Gastroesophageal sphincter (tissue), 4 donors: ENCODE measurements at regions not wholly inside any gene's neighbourhood (a gene's known extent, or its start where the extent isn't known, plus 50 kb on each side); places are given as distances from the start of the nearest gene placed in this dataset.
"Not testable (repeated sequence)": the region's sequence is repeated elsewhere in the genome, so short reads cannot be mapped to it uniquely, and the experiment has no call there.

Experiments
- ATAC-seq: fragments of 150-250 bp; one replicate; pipeline ENCODE4 v1.9.1; 2016; ENCODE audit warnings: mild to moderate bottlenecking, moderate library complexity
- H3K27ac ChIP-seq, 4 donors: fragments of 200-600 bp; sonication (generic) in 3 of 4; 1 replicate in 3 of 4; 2 replicates in 1 of 4; pipeline ENCODE4 v1.5.1; 2016 to 2019
- H3K27me3 ChIP-seq: fragments of 200-600 bp; sonication (generic); one replicate; pipeline ENCODE4 v1.5.1; 2019
- H3K36me3 ChIP-seq, 2 donors: fragments of 200-600 bp; sonication (generic); one replicate each; pipeline ENCODE4 v1.5.1; 2019; ENCODE audit warnings: control low read depth in 1 of 2
- H3K4me1 ChIP-seq, 3 donors: fragments of 200-600 bp; sonication (generic); 1 replicate in 2 of 3; 2 replicates in 1 of 3; pipeline ENCODE4 v1.5.1; 2016 to 2019; ENCODE audit warnings: control low read depth in 2 of 3
- H3K4me3 ChIP-seq, 2 donors: fragments of 200-600 bp; sonication (generic); one replicate each; pipeline ENCODE4 v1.5.1; 2019; ENCODE audit warnings: mild to moderate bottlenecking in 1 of 2, moderate library complexity in 1 of 2
- H3K9me3 ChIP-seq, 3 donors: fragments of 200-600 bp; sonication (generic); one replicate each; pipeline ENCODE4 v1.5.1; 2017 to 2019; ENCODE audit warnings: control low read depth in 2 of 3
- CTCF ChIP-seq, 4 experiments: fragments of 200-600 bp in 2 of 4; fragments of 450-650 bp in 2 of 4; sonication (generic) in 1 of 4; IDR thresholded peaks; one replicate each; pipeline ENCODE4 v1.5.1; 2017 to 2019; ENCODE audit warnings: antibody characterized with exemption in 4 of 4, mild to moderate bottlenecking in 2 of 4, moderate library complexity in 2 of 4
- EP300 ChIP-seq: sonication (generic); formaldehyde crosslinking; IDR thresholded peaks from one replicate; pipeline ENCODE4 v1.6.1; 2017; ENCODE audit warnings: antibody characterized with exemption, mild to moderate bottlenecking
- POLR2A ChIP-seq, 2 donors: fragments of 450-650 bp; IDR thresholded peaks; one replicate each; pipeline ENCODE4 v1.6.1; 2017; ENCODE audit warnings: antibody characterized with exemption in 2 of 2, mild to moderate bottlenecking in 2 of 2, moderate library complexity in 1 of 2
- POLR2AphosphoS5 ChIP-seq: sonication (generic); formaldehyde crosslinking; IDR thresholded peaks from one replicate; pipeline ENCODE4 v1.6.1; 2017; ENCODE audit warnings: antibody characterized with exemption
- WGBS, 2 donors: methylation state at CpG; one replicate each; pipeline ENCODE4 v1.1.5; 2018; ENCODE audit warnings: low coverage in 1 of 2; 5-methylcytosine and 5-hydroxymethylcytosine counted together

GRCh38 chr18:52236131-52236530 lies 103.9 kb upstream of the DCC start:
- Histone ChIP-seq H3K4me3 (no peak overlapping the region), H3K9me3 (no peaks in the 10 kb centered on the region), H3K4me1 (no peaks in the 10 kb centered on the region), H3K36me3 (no peaks in the 10 kb centered on the region), H3K27me3 (no peaks in the 10 kb centered on the region), H3K27ac (no peak overlapping the region)
- no peak for ATAC-seq
- whole genome bisulfite sequencing, 2 donors, result 75 to 88% methylated on average over 1 of the region's 1 CpG
- TF ChIP-seq CTCF (IDR thresholded peaks at IDR 0.05) (no peak), POLR2A (IDR thresholded peaks at IDR 0.05) (no peak), EP300 (no peak), POLR2AphosphoS5 (no peak)

- no peaks in the 10 kb centered on the region for H3K27me3 ChIP-seq
- H3K9me3 ChIP-seq, result no peaks in the 10 kb centered on the region
- 82 to 88% methylated on average over 2 of the region's 2 CpGs for WGBS, 2 donors
- H3K4me3 ChIP-seq, result no peak overlapping the region
- H3K36me3 ChIP-seq, result no peaks in the 10 kb centered on the region
- no peak for TF ChIP-seq EP300
- no peak for TF ChIP-seq CTCF (IDR thresholded peaks at IDR 0.05)
- H3K4me1 ChIP-seq, result no peaks in the 10 kb centered on the region
- ATAC-seq, result no peak
- no peak overlapping the region for H3K27ac ChIP-seq
Measured at GRCh38 chr18:52237551-52237950, 102.4 kb upstream of the DCC start.

- no peaks in the 10 kb centered on the region for H3K36me3 ChIP-seq
- H3K4me1 ChIP-seq, result no peaks in the 10 kb centered on the region
- WGBS, 2 donors, result 59 to 90% methylated on average over 2 of the region's 2 CpGs
- H3K27ac ChIP-seq, result no peak overlapping the region
- ATAC-seq, result no peak
- H3K9me3 ChIP-seq, result no peaks in the 10 kb centered on the region
- TF ChIP-seq POLR2AphosphoS5, result no peak
- no peak for TF ChIP-seq CTCF (IDR thresholded peaks at IDR 0.05)
- no peaks in the 10 kb centered on the region for H3K27me3 ChIP-seq
- H3K4me3 ChIP-seq, result no peak overlapping the region
Measured at GRCh38 chr18:52242711-52243110, 97.3 kb upstream of the DCC start.

GRCh38 chr18:52244658-52245057 lies 95.3 kb upstream of the DCC start:
- no peak for ATAC-seq
- no peaks in the 10 kb centered on the region for H3K27me3 ChIP-seq
- H3K9me3 ChIP-seq, result no peaks in the 10 kb centered on the region
- no peaks in the 10 kb centered on the region for H3K4me1 ChIP-seq
- no peak overlapping the region for H3K4me3 ChIP-seq
- WGBS, 2 donors, result 80 to 94% methylated on average over 2 of the region's 2 CpGs
- H3K27ac ChIP-seq, result no peak overlapping the region
- no peaks in the 10 kb centered on the region for H3K36me3 ChIP-seq
- TF ChIP-seq POLR2AphosphoS5, result no peak
- TF ChIP-seq POLR2A (IDR thresholded peaks at IDR 0.05), result no peak
- TF ChIP-seq CTCF (IDR thresholded peaks at IDR 0.05), result no peak

- no peaks in the 10 kb centered on the region for H3K27me3 ChIP-seq
- H3K9me3 ChIP-seq, result no peaks in the 10 kb centered on the region
- 80 to 84% methylated on average over 3 of the region's 3 CpGs for WGBS, 2 donors
- H3K4me1 ChIP-seq, result no peaks in the 10 kb centered on the region
- H3K27ac ChIP-seq, result no peak overlapping the region
- H3K36me3 ChIP-seq, result no peaks in the 10 kb centered on the region
- TF ChIP-seq EP300, result no peak
- TF ChIP-seq POLR2AphosphoS5, result no peak
- TF ChIP-seq CTCF (IDR thresholded peaks at IDR 0.05), result no peak
- no peak for TF ChIP-seq POLR2A (IDR thresholded peaks at IDR 0.05)
- H3K4me3 ChIP-seq, result no peak overlapping the region
- no peak for ATAC-seq
Measured at GRCh38 chr18:52254367-52254766, 85.6 kb upstream of the DCC start.

- not testable (repeated sequence) for H3K27me3 ChIP-seq, H3K36me3 ChIP-seq, H3K27ac ChIP-seq, H3K4me3 ChIP-seq, H3K4me1 ChIP-seq, H3K9me3 ChIP-seq, ATAC-seq
- 54 to 75% methylated on average over 2 of the region's 3 CpGs for WGBS, 2 donors
Measured at GRCh38 chr18:52257417-52257816, 82.6 kb upstream of the DCC start.
